CD4-positive, alpha-beta T cell (primary cell): ENCODE measurements at regions not wholly inside any gene's neighbourhood (a gene's known extent, or its start where the extent isn't known, plus 50 kb on each side); places are given as distances from the start of the nearest gene placed in this dataset.

Experiments
- ATAC-seq: fragments of 200-7000 bp; cut with Tn5 transposase; one replicate; pipeline ENCODE4 v1.10.0; 2022; ENCODE audit warnings: mild to moderate bottlenecking; ENCODE audit not compliant: poor library complexity
- CTCF ChIA-PET: fragments of 350-600 bp; sonication (Branson Sonifier 250); formaldehyde crosslinking; loops from one replicate; lab custom pipeline; 2021; ENCODE audit warnings: antibody characterized with exemption, inconsistent platforms; lab: Charles Lee
- POLR2A ChIA-PET: fragments of 350-600 bp; sonication (Branson Sonifier 250); formaldehyde crosslinking; loops from one replicate; lab custom pipeline; 2021; ENCODE audit warnings: antibody characterized with exemption, inconsistent platforms; lab: Charles Lee
- DNase-seq, 14 experiments: peaks; one replicate each; pipeline ENCODE4 v3.0.0-alpha.2; 2013 to 2020; ENCODE audit warnings: mixed read lengths in 2 of 14
- H3K27ac ChIP-seq, 2 donors: one replicate each; pipeline versions ENCODE4 v1.5.1 to v1.7.0; 2013; ENCODE audit warnings: low read length in 2 of 2, low read depth in 1 of 2, mild to moderate bottlenecking in 1 of 2
- H3K27me3 ChIP-seq, 2 experiments: 1 replicate in 1 of 2; 2 replicates in 1 of 2; pipeline versions ENCODE4 v1.6.1 to v1.7.0; 2013; ENCODE audit warnings: low read length in 2 of 2, control low read depth in 1 of 2, mild to moderate bottlenecking in 1 of 2, moderate library complexity in 1 of 2; ENCODE audit not compliant: insufficient read depth in 2 of 2, control insufficient read depth in 1 of 2
- H3K36me3 ChIP-seq: one replicate; pipeline ENCODE4 v1.6.1; 2013; ENCODE audit warnings: low read length, control low read depth; ENCODE audit not compliant: insufficient read depth
- H3K4me1 ChIP-seq: one replicate; pipeline ENCODE4 v1.6.1; 2013; ENCODE audit warnings: low read length, control low read depth; ENCODE audit not compliant: insufficient read depth
- H3K4me3 ChIP-seq: one replicate; pipeline ENCODE4 v1.5.1; 2013; ENCODE audit warnings: mild to moderate bottlenecking, low read length, moderate library complexity
- H3K9me3 ChIP-seq, 2 experiments: 1 replicate in 1 of 2; 2 replicates in 1 of 2; pipeline versions ENCODE4 v1.6.1 to v1.7.0; 2013; ENCODE audit warnings: low read length in 2 of 2, mild to moderate bottlenecking in 2 of 2, control low read depth in 1 of 2, moderate library complexity in 1 of 2; ENCODE audit not compliant: control insufficient read depth in 1 of 2, insufficient read depth in 1 of 2
- H3K27ac Mint-ChIP-seq: one replicate; pipeline ENCODE4 v1.8.0; 2020; ENCODE audit warnings: mixed read lengths
- H3K27me3 Mint-ChIP-seq: one replicate; pipeline ENCODE4 v1.8.0; 2021; ENCODE audit warnings: mixed read lengths
- H3K36me3 Mint-ChIP-seq: one replicate; pipeline ENCODE4 v1.8.0; 2021; ENCODE audit warnings: low read depth, mixed read lengths
- H3K4me1 Mint-ChIP-seq: one replicate; pipeline ENCODE4 v1.8.0; 2021; ENCODE audit warnings: low read depth, mixed read lengths
- H3K4me3 Mint-ChIP-seq: one replicate; pipeline ENCODE4 v1.8.0; 2020; ENCODE audit warnings: mild to moderate bottlenecking, mixed read lengths
- H3K9me3 Mint-ChIP-seq: one replicate; pipeline ENCODE4 v1.8.0; 2020; ENCODE audit warnings: mixed read lengths
- CTCF ChIP-seq: fragments of 200-600 bp; IDR thresholded peaks from one replicate; pipeline ENCODE4 v1.8.0; 2022; ENCODE audit warnings: antibody characterized with exemption, mild to moderate bottlenecking
- intact Hi-C, 2 experiments: fragments of 100-400 bp; cut with DNase I in 1 of 2; cut with micrococcal nuclease in 1 of 2; formaldehyde crosslinking; loops; one replicate each; pipeline versions ENCODE4 v1.15.1 to v1.9.0; 2023 to 2025; cut with DNase I, micrococcal nuclease

- ChIA-PET POLR2A (interaction anchor here (1.4 kb wide), 1 partner anchor 315 kb away, joined by 5 read pairs; the partner anchor contains the start of gene KLF6), CTCF (interaction anchor here (1.0 kb wide), 1 partner anchor 9 kb away, joined by 3 read pairs; no protein-coding TSS in a partner anchor)
- Histone ChIP-seq H3K27ac (no peak overlapping the region), H3K4me1 (peaks cover 40% of the 10 kb centered on the region), H3K27me3 (no peaks in the 10 kb centered on the region), H3K4me3 (no peak overlapping the region), H3K9me3 (no peaks in the 10 kb centered on the region), H3K36me3 (no peaks in the 10 kb centered on the region)
- H3K4me3 Mint-ChIP-seq = no peak overlapping the region
- no peak for DNase-seq
- TF ChIP-seq CTCF = no peak
- H3K27me3 Mint-ChIP-seq = no peaks in the 10 kb centered on the region
- ATAC-seq = no peak
- no peaks in the 10 kb centered on the region for H3K36me3 Mint-ChIP-seq
- peaks cover 58% of the 10 kb centered on the region for H3K4me1 Mint-ChIP-seq
- no peaks in the 10 kb centered on the region for H3K9me3 Mint-ChIP-seq
- H3K27ac Mint-ChIP-seq = no peak overlapping the region
- intact Hi-C loops = no loop called here
These were observed 297.6 kb upstream of the PITRM1 start for GRCh38 chr10:3470191-3470590.

- no peak for TF ChIP-seq CTCF
- CTCF ChIA-PET = interaction anchor here (1.0 kb wide), 1 partner anchor 8 kb away, joined by 3 read pairs; no protein-coding TSS in a partner anchor
These were observed 297.0 kb upstream of the PITRM1 start for GRCh38 chr10:3469639-3470020.

GRCh38 chr10:3468919-3469638 is 296.5 kb upstream of the PITRM1 start:
- Mint-ChIP-seq H3K4me1 (peaks cover 61% of the 10 kb centered on the region), H3K27me3 (no peaks in the 10 kb centered on the region), H3K27ac (peak overlapping the region; percentile 16), H3K36me3 (no peaks in the 10 kb centered on the region), H3K4me3 (peak overlapping the region; percentile 44), H3K9me3 (no peaks in the 10 kb centered on the region)
- TF ChIP-seq CTCF = no peak
- ATAC-seq = no peak
- POLR2A ChIA-PET = interaction anchor here (1.4 kb wide), 1 partner anchor 317 kb away, joined by 5 read pairs; the partner anchor contains the start of gene KLF6
- H3K4me1 ChIP-seq = peaks cover 40% of the 10 kb centered on the region
- intact Hi-C loops = no loop called here
- H3K27me3 ChIP-seq = no peaks in the 10 kb centered on the region
- no peak overlapping the region for H3K27ac ChIP-seq
- DNase-seq = peak in 2 of 14 experiments; percentile 45 to 51
- H3K9me3 ChIP-seq = no peaks in the 10 kb centered on the region
- no peaks in the 10 kb centered on the region for H3K36me3 ChIP-seq
- CTCF ChIA-PET = no interaction called here
- no peak overlapping the region for H3K4me3 ChIP-seq

More at GRCh38 chr10:3469639-3470020, 297.0 kb upstream of the PITRM1 start:
- ATAC-seq (no peak), DNase-seq (no peak)
- H3K4me1 Mint-ChIP-seq = peaks cover 61% of the 10 kb centered on the region
- no peaks in the 10 kb centered on the region for H3K9me3 Mint-ChIP-seq
- Histone ChIP-seq H3K4me3 (no peak overlapping the region), H3K9me3 (no peaks in the 10 kb centered on the region), H3K27ac (no peak overlapping the region), H3K4me1 (peaks cover 40% of the 10 kb centered on the region), H3K36me3 (no peaks in the 10 kb centered on the region), H3K27me3 (no peaks in the 10 kb centered on the region)
- no peaks in the 10 kb centered on the region for H3K27me3 Mint-ChIP-seq
- H3K36me3 Mint-ChIP-seq = no peaks in the 10 kb centered on the region
- peak overlapping the region; percentile 16 for H3K27ac Mint-ChIP-seq
- intact Hi-C loops = no loop called here
- H3K4me3 Mint-ChIP-seq = no peak overlapping the region
- POLR2A ChIA-PET = interaction anchor here (1.4 kb wide), 1 partner anchor 316 kb away, joined by 5 read pairs; the partner anchor contains the start of gene KLF6
